ENCODE measurements at regions not wholly inside any gene's neighbourhood (a gene's known extent, or its start where the extent isn't known, plus 50 kb on each side); places are given as distances from the start of the nearest gene placed in this dataset.
A peak's percentile ranks its signal among the peaks of the same experiment; 100 is the strongest.

DNA sequence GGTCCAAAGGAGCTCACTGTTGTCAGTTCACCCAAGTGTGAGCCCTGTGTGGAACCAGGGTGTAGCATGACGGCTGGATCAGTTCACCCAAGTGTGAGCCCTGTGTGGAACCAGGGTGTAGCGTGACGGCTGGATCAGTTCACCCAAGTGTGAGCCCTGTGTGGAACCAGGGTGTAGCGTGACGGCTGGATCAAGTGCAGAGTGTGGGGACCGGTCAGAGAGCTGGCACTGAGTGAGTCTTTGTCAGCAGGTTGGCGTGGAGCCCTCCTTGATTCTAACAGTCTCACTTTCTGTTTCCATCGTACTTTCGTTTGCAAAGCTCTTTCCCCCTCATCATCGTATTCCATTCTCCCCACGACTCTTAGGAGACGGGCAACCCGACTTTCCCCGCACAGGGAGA, 57.9 kb upstream of the DLG1 start:
- no peak overlapping the region for H3K4me3 ChIP-seq
- H3K27ac ChIP-seq, result no peak overlapping the region

DNA sequence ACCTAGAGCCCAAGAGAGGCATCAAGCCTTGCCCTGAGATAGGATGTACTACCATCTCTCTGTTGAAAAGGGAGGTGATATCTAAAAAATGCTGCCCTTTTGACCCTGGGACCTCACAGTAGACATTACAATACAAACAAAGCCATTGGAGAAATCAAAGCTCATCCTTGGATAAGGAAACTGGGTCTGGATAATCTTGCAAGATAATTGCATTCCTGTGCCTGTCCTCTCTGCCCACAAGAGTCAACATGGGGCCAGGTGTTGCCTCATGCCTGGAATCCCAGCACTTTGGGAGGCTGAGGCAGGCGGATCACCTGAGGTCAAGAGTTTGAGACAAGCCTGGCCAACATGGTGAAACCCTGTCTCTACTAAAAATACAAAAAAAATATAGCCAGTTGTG, 57.3 kb upstream of the DLG1 start:
- no peak overlapping the region for H3K4me3 ChIP-seq
- H3K27ac ChIP-seq, result peak overlapping the region in 1 of 21 experiments; percentile 37

DNA sequence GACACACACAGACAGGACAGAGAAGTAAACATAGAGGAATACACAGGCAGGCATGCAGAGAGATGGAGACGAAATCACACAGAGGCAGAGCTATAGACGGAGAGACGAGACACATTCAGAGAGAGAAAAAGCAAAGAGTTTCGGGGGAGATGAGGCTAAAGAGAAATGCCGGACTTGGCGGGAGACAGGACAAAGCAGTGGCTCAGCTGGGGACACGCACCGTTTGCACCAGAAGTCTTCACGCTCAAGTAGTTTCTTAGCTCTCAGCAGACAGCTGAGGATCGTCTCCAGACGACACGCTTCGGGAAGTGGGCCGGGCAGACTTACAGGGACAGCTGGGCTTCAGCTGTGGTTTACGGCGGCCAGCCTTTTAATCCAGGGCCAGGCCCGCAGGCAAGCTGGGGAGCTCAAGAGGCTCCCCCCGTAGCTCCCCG, 56.2 kb upstream of the DLG1 start:
- H3K27ac ChIP-seq, result peak overlapping the region in 10 of 21 experiments; percentile 15 to 62 (median 40)

DNA sequence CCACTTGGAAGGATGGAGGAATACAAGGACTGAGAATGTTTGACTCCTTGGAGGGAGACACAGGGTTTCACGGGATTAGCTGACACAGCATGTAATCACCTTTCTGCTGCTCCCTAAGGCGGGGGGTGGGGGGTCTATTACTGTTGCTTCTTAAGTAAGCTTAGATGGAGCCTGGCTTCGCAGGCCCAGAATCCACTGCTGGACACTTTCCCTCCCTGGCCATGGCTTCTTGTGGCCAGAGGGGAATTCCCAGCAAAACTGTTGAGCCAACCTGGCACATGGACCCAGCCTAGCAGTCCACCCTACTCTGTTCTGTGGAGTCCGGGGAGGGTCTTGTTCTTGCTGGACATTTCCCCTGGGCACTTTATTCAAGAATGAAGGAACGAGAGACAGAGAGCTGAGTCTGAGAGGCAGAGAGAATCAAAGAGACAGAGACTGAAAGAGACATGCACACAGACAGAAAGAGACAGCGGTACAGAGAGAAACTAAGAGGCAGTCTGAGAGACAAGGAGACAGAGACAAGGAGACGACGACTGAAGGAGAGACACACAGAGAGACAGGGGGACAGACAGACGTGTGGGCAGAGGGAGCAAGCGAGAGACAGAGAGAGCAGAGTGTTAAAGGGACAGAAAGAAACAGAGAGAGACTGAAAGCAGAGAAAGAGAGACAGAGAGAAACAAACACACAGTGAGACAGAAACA, 55.6 kb upstream of the DLG1 start:
- Histone ChIP-seq H3K27ac (peak overlapping the region in 8 of 21 experiments; percentile 15 to 62 (median 40)), H3K4me3 (no peak overlapping the region)

More for the DNA sequence above, 56.2 kb upstream of the DLG1 start:
- H3K4me3 ChIP-seq, result no peak overlapping the region

DNA sequence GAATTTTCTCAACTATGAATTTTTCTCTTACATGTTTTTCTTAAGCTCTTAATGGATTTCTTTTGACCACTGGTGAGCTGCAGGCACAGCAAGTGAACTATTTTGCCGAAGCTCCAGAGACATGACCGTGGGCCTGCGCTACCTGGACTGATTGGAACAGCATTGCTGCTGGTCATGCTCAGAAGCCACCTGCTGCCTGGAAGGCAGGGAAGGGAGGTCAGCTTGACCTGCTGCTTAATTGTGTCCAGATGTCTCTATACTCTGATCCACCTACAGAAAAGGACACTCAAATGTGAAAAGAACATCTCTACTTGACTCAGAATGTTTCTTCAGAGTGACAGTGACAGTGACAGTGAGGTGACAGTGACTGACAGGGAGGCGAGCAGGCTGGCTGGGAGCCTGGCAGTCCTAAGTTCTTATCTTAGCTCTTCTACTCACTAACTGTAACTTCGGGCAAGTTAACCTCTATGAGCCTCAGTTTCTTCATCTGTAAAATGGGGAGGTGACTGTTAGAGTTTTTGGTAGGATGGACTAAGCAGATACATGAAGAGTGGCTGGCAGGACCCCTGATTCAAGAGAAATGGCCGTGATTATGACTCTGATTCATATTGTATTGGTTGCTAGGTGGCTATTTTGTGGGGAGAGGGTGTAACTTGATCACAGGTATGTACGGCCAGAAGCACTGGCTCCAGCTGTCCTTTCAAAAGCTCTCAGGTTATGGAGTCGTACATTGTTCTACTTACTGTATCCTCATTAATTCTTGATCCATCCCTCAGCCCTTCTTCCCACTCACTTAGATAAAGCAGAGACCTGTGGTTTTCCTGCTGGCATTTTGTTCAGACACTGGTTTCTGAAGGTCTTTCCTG, 54.8 kb upstream of the DLG1 start:
- no peak overlapping the region for H3K4me3 ChIP-seq
- peak overlapping the region in 2 of 21 experiments; percentile 15 to 21 for H3K27ac ChIP-seq

DNA sequence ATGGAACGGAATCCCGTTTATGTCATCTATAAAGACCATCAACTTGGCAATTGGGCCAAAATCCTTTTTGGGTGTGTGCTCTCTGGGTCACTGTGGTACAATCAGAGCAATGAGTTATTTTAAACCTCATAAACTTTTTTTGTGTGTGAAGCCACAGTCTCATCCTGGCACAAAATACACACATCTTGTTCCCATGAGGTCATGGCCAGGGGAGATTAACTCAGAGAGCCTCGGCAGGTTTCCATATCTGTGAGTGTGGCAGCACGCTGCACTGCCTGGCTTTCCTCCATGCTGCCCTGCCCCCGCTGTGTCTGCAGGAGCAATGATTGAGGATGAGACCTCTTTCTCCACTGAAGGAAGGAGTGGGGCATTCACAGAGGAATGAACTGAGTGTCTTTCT, 54.0 kb upstream of the DLG1 start:
- no peak overlapping the region for H3K27ac ChIP-seq

DNA sequence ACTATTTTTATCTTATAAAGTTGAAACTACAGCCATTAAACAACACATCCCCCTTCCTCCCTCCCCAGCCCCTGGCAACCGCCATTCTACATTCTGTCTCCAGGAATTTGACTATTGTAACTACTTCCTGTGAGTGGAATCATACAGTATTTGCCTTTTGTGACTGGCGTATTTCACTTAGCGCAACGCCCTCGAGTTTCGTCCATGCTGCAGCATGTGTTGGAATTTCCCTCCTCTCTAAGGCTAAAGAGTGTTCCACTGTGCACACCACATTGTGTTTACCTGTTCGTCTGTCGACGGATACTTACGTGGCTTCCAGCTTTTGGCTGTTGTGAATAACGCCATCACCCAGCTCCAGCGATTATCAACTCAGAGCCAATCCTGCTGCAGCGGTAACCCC, 52.0 kb upstream of the DLG1 start:
- no peak overlapping the region for H3K27ac ChIP-seq
- H3K4me3 ChIP-seq, result no peak overlapping the region

More for the DNA sequence above, 54.0 kb upstream of the DLG1 start:
- H3K4me3 ChIP-seq, result no peak overlapping the region

DNA sequence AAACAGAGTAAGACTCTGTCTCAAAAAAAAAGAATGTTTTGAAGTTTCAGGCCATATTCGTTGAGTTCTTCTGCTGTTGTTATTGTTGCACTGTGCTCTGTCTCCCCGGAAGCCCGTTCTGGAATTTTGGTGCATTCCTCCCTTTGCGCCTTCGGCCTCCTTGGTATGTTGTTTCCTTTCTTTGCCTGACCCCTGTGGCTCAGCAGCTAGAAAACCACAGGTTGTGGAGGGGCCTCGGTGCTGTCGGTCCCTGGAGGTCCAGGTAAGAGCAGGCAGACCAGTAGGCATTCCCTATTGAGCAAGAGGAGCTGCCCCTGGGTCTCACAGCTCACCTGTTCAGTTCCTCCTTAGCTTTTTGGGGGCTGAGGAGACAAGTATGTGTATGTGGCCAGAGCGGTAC, 51.0 kb upstream of the DLG1 start:
- H3K27ac ChIP-seq, result no peak overlapping the region
- no peak overlapping the region for H3K4me3 ChIP-seq

Data from skin epidermis (tissue), 12 donors.